ENCODE measurements at regions not wholly inside any gene's neighbourhood (a gene's known extent, or its start where the extent isn't known, plus 50 kb on each side); places are given as distances from the start of the nearest gene placed in this dataset.

DNA sequence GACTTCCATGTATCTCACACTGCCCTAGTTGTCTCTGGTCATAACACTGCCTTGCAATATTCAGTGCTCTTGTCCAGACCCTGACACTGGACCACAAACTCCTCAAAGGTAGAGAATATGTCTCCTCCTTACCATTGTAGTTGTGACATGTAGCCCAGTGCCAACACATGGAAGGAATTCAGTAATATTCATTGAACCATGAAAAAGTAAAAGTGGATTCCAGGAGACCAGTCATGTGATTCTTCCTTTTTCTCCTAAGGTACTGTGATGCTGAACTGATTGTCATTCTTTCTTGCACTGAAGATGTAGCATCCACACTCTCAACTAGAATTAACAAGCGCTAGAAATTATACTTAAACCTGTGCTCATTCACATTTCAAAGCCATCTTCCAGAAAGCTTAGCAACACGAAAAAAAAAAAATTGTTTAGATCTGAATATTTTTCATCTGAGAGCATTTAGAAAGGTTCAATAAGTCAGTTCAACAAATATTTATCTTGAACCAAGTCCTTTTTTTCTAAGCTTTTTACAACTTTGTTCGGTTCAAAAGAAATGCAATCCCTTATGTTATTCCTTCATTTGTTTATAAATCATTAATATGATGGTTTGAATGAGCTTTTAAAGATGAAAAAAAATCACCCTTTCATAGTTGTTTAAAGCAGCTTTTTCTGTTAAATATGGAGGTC is 224.7 kb upstream of the BLID start:
- TF ChIP-seq, protein P1, sequence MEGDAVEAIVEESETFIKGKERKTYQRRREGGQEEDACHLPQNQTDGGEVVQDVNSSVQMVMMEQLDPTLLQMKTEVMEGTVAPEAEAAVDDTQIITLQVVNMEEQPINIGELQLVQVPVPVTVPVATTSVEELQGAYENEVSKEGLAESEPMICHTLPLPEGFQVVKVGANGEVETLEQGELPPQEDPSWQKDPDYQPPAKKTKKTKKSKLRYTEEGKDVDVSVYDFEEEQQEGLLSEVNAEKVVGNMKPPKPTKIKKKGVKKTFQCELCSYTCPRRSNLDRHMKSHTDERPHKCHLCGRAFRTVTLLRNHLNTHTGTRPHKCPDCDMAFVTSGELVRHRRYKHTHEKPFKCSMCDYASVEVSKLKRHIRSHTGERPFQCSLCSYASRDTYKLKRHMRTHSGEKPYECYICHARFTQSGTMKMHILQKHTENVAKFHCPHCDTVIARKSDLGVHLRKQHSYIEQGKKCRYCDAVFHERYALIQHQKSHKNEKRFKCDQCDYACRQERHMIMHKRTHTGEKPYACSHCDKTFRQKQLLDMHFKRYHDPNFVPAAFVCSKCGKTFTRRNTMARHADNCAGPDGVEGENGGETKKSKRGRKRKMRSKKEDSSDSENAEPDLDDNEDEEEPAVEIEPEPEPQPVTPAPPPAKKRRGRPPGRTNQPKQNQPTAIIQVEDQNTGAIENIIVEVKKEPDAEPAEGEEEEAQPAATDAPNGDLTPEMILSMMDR (optimal IDR thresholded peaks at IDR 0.05 in 1 of 3, IDR thresholded peaks at IDR 0.05 in 1 of 3, conservative IDR thresholded peaks at IDR 0.05 in 1 of 3; ENCODE audit: extremely low read depth in 1 of 3, insufficient read depth in 2 of 3, low read length in 3 of 3) = no peak
- no peak for TF ChIP-seq EZH2 (IDR thresholded peaks at IDR 0.05; ENCODE audit: low read length)
